GM19238 (cell line): ENCODE measurements at regions not wholly inside any gene's neighbourhood (a gene's known extent, or its start where the extent isn't known, plus 50 kb on each side); places are given as distances from the start of the nearest gene placed in this dataset.

Experiments used
- DNase-seq: peaks from one replicate; pipeline ENCODE4 v3.0.0; 2011; ENCODE audit warnings: low spot score; ENCODE audit not compliant: insufficient read length

DNA sequence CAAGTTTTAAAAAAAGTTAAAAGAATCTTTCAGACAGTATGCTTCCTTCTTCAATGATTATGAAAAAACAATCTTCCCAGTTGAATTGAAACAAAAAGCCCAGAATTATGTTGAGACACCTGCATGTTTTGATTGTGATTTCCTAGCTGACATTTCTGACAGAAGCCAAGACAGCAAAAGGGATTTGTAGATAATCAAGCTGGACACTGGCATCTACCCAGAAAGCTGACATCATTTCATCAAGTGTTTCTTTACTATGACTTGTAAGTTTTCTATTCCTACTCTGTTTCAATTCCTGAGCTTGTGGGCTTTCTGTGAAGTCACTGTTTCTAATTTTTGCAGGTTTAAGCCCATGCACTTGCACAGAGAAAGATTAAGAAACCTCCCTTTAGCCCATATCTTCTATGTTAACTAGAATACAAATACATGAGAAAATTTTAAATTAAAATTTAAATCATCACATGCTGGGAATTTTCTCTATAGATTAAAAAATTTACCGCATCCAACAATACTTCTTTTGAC lies 82.9 kb upstream of the CCDC85A start:
- DNase-seq, result no peak

- DNase-seq, result no peak
These were observed 81.7 kb upstream of the CCDC85A start for GRCh38 chr2:56102098-56102497.

DNA sequence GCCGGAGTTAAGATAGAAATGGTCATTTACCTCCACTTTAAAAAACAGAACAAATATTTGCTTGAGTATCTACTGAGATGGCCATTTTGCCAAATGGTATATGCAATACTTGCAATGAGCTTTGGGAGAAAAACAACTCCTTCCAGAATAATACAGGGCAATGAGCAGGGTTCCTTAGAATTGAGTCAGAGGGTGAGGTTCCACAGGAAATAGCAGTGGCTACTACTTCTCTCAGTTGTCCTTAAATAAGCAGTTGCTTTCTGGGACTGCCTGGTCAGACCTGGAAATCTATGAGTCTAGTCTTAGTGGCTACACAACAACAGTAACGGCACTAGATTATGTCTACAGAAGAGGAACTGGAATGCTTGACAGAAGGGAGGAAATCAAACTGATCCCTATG lies 80.9 kb upstream of the CCDC85A start:
- DNase-seq, result no peak

DNA sequence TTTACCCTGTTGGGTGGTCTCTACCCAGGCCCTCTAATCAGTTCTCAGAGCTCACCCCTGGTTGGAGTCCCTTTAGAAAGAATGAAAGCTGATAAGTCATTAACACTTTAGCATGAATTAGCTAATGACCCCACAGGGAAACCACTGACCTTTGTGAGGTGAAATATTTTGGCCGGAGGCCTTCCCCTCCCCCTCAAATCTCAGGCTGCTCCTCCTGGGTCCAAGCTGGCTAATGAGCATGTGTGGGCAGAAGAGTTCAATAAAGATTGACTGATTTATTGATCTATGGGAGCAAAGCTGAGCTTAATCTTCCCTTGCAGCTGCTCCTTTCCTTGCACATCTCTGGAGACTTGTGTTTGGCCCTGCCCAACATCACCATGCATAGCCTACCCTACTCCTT lies 78.8 kb upstream of the CCDC85A start:
- no peak for DNase-seq

- DNase-seq, result no peak
These were observed 76.1 kb upstream of the CCDC85A start for GRCh38 chr2:56107502-56108220.

DNA sequence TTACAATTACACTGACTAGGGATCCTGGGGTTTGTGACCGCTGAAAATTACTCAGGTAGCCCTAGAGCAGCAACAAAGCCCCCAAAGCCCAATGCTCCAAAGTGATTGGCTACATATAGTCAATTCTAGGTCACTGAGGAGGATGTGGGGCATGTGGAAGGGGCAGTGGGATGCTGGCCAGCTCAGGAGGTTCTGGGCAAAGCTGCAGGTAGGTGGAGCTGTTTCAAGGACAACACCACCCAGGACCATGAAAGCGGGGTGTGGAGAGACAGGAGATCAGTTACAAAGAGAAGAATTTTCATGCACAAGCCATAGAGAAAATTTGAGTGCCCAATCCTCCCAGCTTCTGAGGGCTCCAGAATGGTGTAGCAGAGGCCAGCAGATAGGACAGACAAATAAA lies 75.0 kb upstream of the CCDC85A start:
- no peak for DNase-seq

DNA sequence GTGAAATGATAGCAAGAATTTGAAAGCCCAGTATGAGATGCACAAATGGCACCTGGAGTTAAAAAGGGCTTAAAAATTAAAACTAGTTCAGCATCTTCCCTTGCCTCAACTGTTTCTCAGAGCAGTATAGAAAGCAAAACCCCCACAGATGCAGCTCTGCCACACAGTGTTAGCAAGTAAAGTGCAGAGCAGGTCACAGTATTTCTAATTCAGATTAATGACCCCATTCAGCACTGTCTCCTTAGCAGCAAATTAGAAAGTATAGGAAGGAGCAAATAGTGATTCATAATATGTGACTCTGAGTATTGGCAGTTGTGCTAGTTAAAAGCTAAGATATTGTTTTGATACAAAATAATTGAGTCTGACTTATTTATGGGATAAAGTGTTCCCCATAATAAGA lies 73.8 kb upstream of the CCDC85A start:
- no peak for DNase-seq

DNA sequence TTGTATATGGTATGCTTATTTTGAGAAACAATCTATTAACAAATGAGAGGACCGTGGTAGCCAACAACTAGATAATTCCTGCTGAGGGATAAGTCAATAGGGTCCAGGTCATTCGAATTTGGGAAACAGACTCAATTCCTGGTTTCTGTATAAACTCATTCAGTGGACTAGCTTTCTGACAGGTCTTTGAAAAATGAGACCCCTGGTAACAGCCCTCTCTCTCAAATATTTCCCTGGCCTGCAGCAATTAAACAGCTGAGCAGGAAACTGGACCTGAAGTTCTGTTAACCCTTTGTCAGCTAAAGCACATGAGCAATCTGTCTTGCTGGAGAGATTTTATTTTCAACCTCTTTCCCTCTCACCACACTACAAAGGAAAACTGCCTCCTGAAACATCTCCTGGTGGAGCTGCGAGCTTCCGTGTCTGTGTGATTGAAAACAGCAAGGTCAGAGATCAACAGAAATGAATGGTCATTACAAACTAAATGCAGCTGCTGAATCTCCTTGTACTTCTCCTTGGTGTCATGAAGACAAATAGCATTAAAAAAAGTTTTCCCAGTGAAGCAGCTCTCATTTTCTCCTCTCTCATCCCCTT lies 70.3 kb upstream of the CCDC85A start:
- DNase-seq, result no peak

GRCh38 chr2:56117764-56118163 lies 66.0 kb upstream of the CCDC85A start:
- no peak for DNase-seq

GRCh38 chr2:56118474-56118873 lies 65.3 kb upstream of the CCDC85A start:
- DNase-seq, result no peak

GRCh38 chr2:56121995-56122394 lies 61.8 kb upstream of the CCDC85A start:
- DNase-seq, result no peak

- no peak for DNase-seq
These were observed 60.3 kb upstream of the CCDC85A start for GRCh38 chr2:56123538-56123937.

DNA sequence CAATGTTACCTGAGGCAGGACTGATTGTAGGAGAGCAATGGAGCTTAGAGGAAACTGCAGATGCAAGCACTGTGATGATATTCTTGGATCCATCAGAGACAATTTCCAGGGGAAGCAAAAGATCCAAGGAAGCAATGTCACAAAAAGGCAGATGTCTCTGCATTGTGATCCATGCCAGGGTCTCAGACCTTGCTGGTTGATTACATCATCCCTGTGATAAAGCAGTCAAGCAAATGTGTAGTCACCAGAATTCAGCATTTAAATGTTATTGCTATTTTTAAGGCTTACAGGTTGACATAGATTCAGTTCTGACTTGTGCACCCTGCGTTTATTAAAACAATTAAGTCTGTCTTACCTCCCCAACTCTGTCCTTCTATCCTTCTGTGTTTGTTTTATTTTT lies 56.8 kb upstream of the CCDC85A start:
- no peak for DNase-seq

GRCh38 chr2:56127463-56128152 lies 56.2 kb upstream of the CCDC85A start:
- DNase-seq, result no peak

DNA sequence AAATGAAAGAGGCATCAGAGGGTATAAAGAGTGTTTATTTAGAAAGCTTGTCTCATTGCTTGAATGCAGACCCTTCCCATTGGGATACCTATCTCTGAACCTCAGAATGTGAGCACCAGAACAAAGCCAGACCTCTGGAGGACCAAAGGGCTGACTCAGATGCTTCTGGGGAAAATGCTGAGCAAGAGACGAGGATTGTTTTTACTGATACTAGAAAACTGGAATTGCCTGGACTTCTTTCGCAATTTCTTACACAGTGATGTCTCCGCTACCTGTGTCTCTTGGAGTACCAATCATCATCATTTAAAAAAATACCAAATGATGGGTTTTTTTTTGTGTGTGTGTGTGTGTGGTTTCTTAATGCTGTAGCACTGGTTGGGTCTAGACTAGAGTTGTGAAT lies 55.6 kb upstream of the CCDC85A start:
- no peak for DNase-seq

GRCh38 chr2:56130463-56131070 lies 53.2 kb upstream of the CCDC85A start:
- no peak for DNase-seq

GRCh38 chr2:56132138-56132537 lies 51.7 kb upstream of the CCDC85A start:
- DNase-seq, result peak; percentile 4

GRCh38 chr2:56133441-56133840 lies 50.3 kb upstream of the CCDC85A start:
- DNase-seq, result no peak

DNA sequence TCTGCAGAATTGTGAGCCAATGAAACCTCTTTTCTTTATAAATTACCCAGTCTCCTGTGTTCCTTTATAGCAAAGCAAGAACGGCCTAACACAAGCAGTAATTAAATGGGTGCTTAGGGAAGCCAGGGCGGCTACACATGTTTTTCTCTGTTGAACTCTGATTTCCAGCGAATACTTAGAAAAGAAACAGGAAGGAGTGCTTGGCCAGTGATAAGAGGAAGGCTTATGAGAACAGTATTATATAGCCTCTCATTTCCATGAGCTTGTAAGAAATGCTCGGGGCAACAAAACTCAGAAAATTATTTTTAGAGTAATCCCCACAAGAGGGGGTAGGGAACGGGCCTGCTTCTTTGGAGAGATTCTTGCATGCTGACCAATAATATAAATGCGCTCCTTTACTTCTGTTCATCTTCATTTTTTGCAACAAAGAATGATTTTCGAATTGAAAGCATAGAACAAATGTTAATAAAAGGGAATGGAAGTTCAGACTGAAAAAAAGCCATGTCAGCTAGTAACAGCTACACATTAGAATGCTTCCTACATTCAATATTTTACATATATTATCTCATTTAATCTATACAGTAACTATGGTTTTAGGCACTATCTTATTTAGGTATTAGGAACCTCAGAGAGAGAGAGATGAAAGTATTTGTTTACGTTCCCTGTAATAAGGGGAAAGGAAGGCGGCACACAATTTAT lies 49.7 kb upstream of the CCDC85A start:
- DNase-seq, result no peak
